ENCODE measurements at regions not wholly inside any gene's neighbourhood (a gene's known extent, or its start where the extent isn't known, plus 50 kb on each side); places are given as distances from the start of the nearest gene placed in this dataset.

DNA sequence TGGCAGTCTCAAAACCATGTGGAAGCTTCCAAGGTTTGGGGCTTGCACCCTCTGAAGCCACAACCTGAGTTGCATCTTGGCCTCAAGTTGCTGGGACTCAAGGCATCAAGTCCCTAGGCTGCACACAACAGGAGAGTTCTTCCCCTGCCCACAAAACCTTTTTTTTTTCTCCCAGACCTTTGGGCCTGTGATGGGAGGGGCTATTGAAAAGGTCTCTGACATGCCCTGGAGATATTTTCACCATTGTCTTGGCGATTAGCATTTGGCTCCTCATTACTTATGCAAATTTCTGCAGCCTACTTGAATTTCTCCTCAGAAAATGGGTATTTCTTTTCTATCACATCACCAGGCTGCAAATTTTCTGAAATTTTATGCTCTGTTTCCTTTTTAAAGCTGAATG is 349.5 kb upstream of the EDA2R start:
- H3K27me3 Mint-ChIP-seq (ENCODE audit: low read depth in 3 of 3): peaks cover 0 to 1% (median 0%) of the 10 kb centered on the region in 3 donors
- Histone ChIP-seq H3K4me3 (replicated peaks in 1 of 3; ENCODE audit: low read depth in 2 of 3, low read length in 3 of 3) (no peak overlapping the region), H3K9me3 (replicated peaks in 1 of 2; ENCODE audit: control insufficient read depth in 1 of 2, insufficient read depth in 1 of 2, low read length in 2 of 2) (peaks cover 0 to 8% of the 10 kb centered on the region in 2 donors), H3K79me2 (ENCODE audit: insufficient read depth, low read length) (no peaks in the 10 kb centered on the region), H3K9ac (ENCODE audit: insufficient read depth, low read length, poor library complexity, severe bottlenecking) (no peak overlapping the region), H2AFZ (ENCODE audit: insufficient read depth, low read depth, low read length, poor library complexity, severe bottlenecking) (no peak overlapping the region), H3K4me1 (ENCODE audit: control insufficient read depth in 1 of 2, insufficient read depth in 2 of 2, low read length in 2 of 2) (no peaks in the 10 kb centered on the region), H3K4me2 (replicated peaks; ENCODE audit: extremely low read depth, low read length, poor library complexity, severe bottlenecking) (no peak overlapping the region), H3K36me3 (replicated peaks in 1 of 2; ENCODE audit: control insufficient read depth in 1 of 2, insufficient read depth in 2 of 2, low read length in 2 of 2) (no peaks in the 10 kb centered on the region), H4K20me1 (ENCODE audit: insufficient read depth, low read length) (no peaks in the 10 kb centered on the region), H3K27ac (ENCODE audit: low read depth in 1 of 2, low read length in 2 of 2) (no peak overlapping the region), H3K27me3 (ENCODE audit: control insufficient read depth in 2 of 2, insufficient read depth in 2 of 2, low read length in 2 of 2) (no peaks in the 10 kb centered on the region)
- intact Hi-C loops (cut with micrococcal nuclease): no loop called here
- TF ChIP-seq, protein P1, sequence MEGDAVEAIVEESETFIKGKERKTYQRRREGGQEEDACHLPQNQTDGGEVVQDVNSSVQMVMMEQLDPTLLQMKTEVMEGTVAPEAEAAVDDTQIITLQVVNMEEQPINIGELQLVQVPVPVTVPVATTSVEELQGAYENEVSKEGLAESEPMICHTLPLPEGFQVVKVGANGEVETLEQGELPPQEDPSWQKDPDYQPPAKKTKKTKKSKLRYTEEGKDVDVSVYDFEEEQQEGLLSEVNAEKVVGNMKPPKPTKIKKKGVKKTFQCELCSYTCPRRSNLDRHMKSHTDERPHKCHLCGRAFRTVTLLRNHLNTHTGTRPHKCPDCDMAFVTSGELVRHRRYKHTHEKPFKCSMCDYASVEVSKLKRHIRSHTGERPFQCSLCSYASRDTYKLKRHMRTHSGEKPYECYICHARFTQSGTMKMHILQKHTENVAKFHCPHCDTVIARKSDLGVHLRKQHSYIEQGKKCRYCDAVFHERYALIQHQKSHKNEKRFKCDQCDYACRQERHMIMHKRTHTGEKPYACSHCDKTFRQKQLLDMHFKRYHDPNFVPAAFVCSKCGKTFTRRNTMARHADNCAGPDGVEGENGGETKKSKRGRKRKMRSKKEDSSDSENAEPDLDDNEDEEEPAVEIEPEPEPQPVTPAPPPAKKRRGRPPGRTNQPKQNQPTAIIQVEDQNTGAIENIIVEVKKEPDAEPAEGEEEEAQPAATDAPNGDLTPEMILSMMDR (IDR thresholded peaks at IDR 0.05): no peak
- no CpG with 5 or more reads among the region's 1 CpG for WGBS (ENCODE audit: insufficient coverage)
- H3K4me1 Mint-ChIP-seq: no peaks in the 10 kb centered on the region
- no peak overlapping the region for H3K27ac Mint-ChIP-seq
- peaks cover 0 to 9% (median 5%) of the 10 kb centered on the region in 7 donors for H3K9me3 Mint-ChIP-seq
- DNase-seq: no peak
- no peaks in the 10 kb centered on the region for H3K36me3 Mint-ChIP-seq
- no peak overlapping the region for H3K4me3 Mint-ChIP-seq

DNA sequence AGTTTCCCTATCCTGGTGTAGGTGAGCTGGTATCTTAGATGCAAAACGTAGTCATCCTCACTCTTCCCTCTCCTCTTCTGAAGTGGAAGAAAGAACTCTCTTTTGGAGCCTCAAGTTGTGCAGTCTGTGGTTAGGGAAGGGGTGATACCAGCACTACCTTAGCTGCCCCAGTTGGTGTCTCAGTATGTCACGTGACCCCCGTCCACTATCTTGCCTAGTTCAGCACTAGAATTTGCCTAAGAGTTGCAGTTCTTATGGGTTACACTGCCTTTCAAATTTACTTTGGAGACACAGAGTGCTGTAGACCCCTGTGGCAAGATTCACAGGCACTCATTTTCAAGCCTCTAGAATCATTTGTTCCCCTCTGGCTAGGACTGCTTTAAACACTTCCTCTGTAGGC is 322.8 kb upstream of the EDA2R start:
- no peaks in the 10 kb centered on the region for H4K20me1 ChIP-seq (ENCODE audit: insufficient read depth, low read length)
- intact Hi-C loops (cut with micrococcal nuclease): no loop called here
- H3K79me2 ChIP-seq (ENCODE audit: insufficient read depth, low read length): no peaks in the 10 kb centered on the region
- DNase-seq: no peak
- H3K27ac ChIP-seq (ENCODE audit: low read depth in 1 of 2, low read length in 2 of 2): no peak overlapping the region
- H3K9ac ChIP-seq (ENCODE audit: insufficient read depth, low read length, poor library complexity, severe bottlenecking): no peak overlapping the region
- Mint-ChIP-seq H3K27me3 (ENCODE audit: low read depth in 3 of 3) (peaks cover 0 to 2% (median 1%) of the 10 kb centered on the region in 3 donors), H3K4me3 (no peak overlapping the region), H3K36me3 (no peaks in the 10 kb centered on the region), H3K4me1 (no peaks in the 10 kb centered on the region), H3K9me3 (peaks cover 2 to 22% (median 4%) of the 10 kb centered on the region in 7 donors), H3K27ac (no peak overlapping the region)
- no peak overlapping the region for H3K4me2 ChIP-seq (replicated peaks; ENCODE audit: extremely low read depth, low read length, poor library complexity, severe bottlenecking)
- H3K27me3 ChIP-seq (ENCODE audit: control insufficient read depth in 2 of 2, insufficient read depth in 2 of 2, low read length in 2 of 2): no peaks in the 10 kb centered on the region
- 71% methylated on average over 2 of the region's 3 CpGs for WGBS (ENCODE audit: insufficient coverage)
- TF ChIP-seq, protein P1 (IDR thresholded peaks at IDR 0.05): no peak
- no peaks in the 10 kb centered on the region for H3K36me3 ChIP-seq (replicated peaks in 1 of 2; ENCODE audit: control insufficient read depth in 1 of 2, insufficient read depth in 2 of 2, low read length in 2 of 2)
- H3K4me1 ChIP-seq (ENCODE audit: control insufficient read depth in 1 of 2, insufficient read depth in 2 of 2, low read length in 2 of 2): no peaks in the 10 kb centered on the region
- peaks cover 0 to 4% of the 10 kb centered on the region in 2 donors for H3K9me3 ChIP-seq (replicated peaks in 1 of 2; ENCODE audit: control insufficient read depth in 1 of 2, insufficient read depth in 1 of 2, low read length in 2 of 2)
- no peak overlapping the region for H3K4me3 ChIP-seq (replicated peaks in 1 of 3; ENCODE audit: low read depth in 2 of 3, low read length in 3 of 3)
- no peak overlapping the region for H2AFZ ChIP-seq (ENCODE audit: insufficient read depth, low read depth, low read length, poor library complexity, severe bottlenecking)

Data from CD14-positive monocyte (primary cell).